Panc1 (cell line): ENCODE measurements at regions not wholly inside any gene's neighbourhood (a gene's known extent, or its start where the extent isn't known, plus 50 kb on each side); places are given as distances from the start of the nearest gene placed in this dataset.

Source experiments
- CTCF ChIP-seq: fragments of 450-650 bp; IDR thresholded peaks from 2 replicates; pipeline ENCODE4 v1.5.1; 2017; ENCODE audit warnings: mild to moderate bottlenecking
- POLR2AphosphoS5 ChIP-seq: IDR thresholded peaks from 2 replicates; pipeline ENCODE4 v1.6.1; 2012; ENCODE audit warnings: mild to moderate bottlenecking, low read depth, low read length, moderate library complexity
- REST ChIP-seq, 2 experiments: IDR thresholded peaks; 2 replicates each; pipeline ENCODE4 v1.6.1; 2011 to 2012; ENCODE audit warnings: low read depth in 2 of 2, control low read depth in 1 of 2, low read length in 1 of 2, mild to moderate bottlenecking in 1 of 2, moderate library complexity in 1 of 2; ENCODE audit not compliant: insufficient read depth in 1 of 2
- SIN3A ChIP-seq: IDR thresholded peaks from 2 replicates; pipeline ENCODE4 v1.6.1; 2012; ENCODE audit warnings: low read depth, mild to moderate bottlenecking, low read length, moderate library complexity, borderline replicate concordance; ENCODE audit not compliant: insufficient read depth
- TCF7L2 ChIP-seq: IDR thresholded peaks from 2 replicates; pipeline ENCODE4 v1.6.1; 2011; ENCODE audit warnings: mild to moderate bottlenecking, low read depth, low read length, inconsistent platforms

GRCh38 chr3:145176907-145177306 lies 984.1 kb downstream of the PLOD2 start:
- TF ChIP-seq CTCF, result no peak
- TF ChIP-seq SIN3A, result no peak
- no peak for TF ChIP-seq POLR2AphosphoS5
- TF ChIP-seq REST (IDR thresholded peaks at IDR 0.05; ENCODE audit: insufficient read depth in 1 of 2, low read depth in 2 of 2, low read length in 1 of 2), result no peak
- no peak for TF ChIP-seq TCF7L2
